Endothelial cell (in vitro differentiated cells): ENCODE measurements at regions not wholly inside any gene's neighbourhood (a gene's known extent, or its start where the extent isn't known, plus 50 kb on each side); places are given as distances from the start of the nearest gene placed in this dataset.
A peak's percentile ranks its signal among the peaks of the same experiment; 100 is the strongest.

Experiments
- DNase-seq: peaks from one replicate; pipeline ENCODE4 v3.0.0; 2021; ENCODE audit warnings: low spot score
- H3K27ac Mint-ChIP-seq: one replicate; pipeline ENCODE4 v1.8.0; 2021; ENCODE audit warnings: mixed read lengths, inconsistent platforms; ENCODE audit not compliant: unreplicated experiment
- H3K27me3 Mint-ChIP-seq: one replicate; pipeline ENCODE4 v1.8.0; 2021; ENCODE audit warnings: mild to moderate bottlenecking, moderate library complexity, mixed read lengths, inconsistent platforms; ENCODE audit not compliant: unreplicated experiment
- H3K36me3 Mint-ChIP-seq: one replicate; pipeline ENCODE4 v1.8.0; 2021; ENCODE audit warnings: mild to moderate bottlenecking, low read depth, mixed read lengths, inconsistent platforms; ENCODE audit not compliant: unreplicated experiment
- H3K4me1 Mint-ChIP-seq: one replicate; pipeline ENCODE4 v1.8.0; 2021; ENCODE audit warnings: mild to moderate bottlenecking, mixed read lengths, inconsistent platforms; ENCODE audit not compliant: unreplicated experiment
- H3K4me3 Mint-ChIP-seq: one replicate; pipeline ENCODE4 v1.8.0; 2021; ENCODE audit warnings: mild to moderate bottlenecking, mixed read lengths, inconsistent platforms; ENCODE audit not compliant: unreplicated experiment
- H3K9me3 Mint-ChIP-seq: one replicate; pipeline ENCODE4 v1.8.0; 2021; ENCODE audit warnings: mixed read lengths, inconsistent platforms; ENCODE audit not compliant: unreplicated experiment
- TF ChIP-seq, protein P1 (sequence below): fragments of 200-600 bp; sonication (generic); IDR thresholded peaks from one replicate; pipeline ENCODE4 v1.5.0; 2021; ENCODE audit warnings: antibody characterized with exemption; ENCODE audit not compliant: unreplicated experiment

DNA sequence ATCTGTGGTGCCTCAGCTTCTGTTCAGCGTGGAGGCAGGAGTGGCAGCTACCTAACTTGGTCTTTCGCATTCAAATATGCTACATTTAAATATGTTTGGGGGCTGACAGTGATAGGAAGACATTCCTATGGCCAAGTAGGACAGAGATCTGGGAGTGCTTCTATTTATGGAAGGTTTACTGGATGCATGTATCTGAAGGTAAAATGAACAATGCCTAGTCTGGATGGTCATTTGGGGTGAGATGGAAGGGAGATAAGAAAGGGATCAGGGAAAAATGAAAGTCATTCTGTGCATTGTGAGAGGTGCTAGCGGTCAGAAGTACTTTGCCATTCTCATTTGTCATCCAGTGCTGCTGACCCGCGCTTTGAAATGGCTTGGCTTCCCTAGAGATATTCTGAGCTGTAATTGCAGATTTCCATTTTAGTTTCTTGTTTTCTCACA lies 107.3 kb upstream of the FOXN2 start:
- H3K4me3 Mint-ChIP-seq: no peak overlapping the region
- peaks cover 4% of the 10 kb centered on the region for H3K36me3 Mint-ChIP-seq
- no peak for DNase-seq
- peaks cover 8% of the 10 kb centered on the region for H3K4me1 Mint-ChIP-seq
- H3K9me3 Mint-ChIP-seq: peaks cover 4% of the 10 kb centered on the region
- TF ChIP-seq, protein P1, sequence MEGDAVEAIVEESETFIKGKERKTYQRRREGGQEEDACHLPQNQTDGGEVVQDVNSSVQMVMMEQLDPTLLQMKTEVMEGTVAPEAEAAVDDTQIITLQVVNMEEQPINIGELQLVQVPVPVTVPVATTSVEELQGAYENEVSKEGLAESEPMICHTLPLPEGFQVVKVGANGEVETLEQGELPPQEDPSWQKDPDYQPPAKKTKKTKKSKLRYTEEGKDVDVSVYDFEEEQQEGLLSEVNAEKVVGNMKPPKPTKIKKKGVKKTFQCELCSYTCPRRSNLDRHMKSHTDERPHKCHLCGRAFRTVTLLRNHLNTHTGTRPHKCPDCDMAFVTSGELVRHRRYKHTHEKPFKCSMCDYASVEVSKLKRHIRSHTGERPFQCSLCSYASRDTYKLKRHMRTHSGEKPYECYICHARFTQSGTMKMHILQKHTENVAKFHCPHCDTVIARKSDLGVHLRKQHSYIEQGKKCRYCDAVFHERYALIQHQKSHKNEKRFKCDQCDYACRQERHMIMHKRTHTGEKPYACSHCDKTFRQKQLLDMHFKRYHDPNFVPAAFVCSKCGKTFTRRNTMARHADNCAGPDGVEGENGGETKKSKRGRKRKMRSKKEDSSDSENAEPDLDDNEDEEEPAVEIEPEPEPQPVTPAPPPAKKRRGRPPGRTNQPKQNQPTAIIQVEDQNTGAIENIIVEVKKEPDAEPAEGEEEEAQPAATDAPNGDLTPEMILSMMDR: no peak
- no peak overlapping the region for H3K27ac Mint-ChIP-seq
- peaks cover 9% of the 10 kb centered on the region for H3K27me3 Mint-ChIP-seq

DNA sequence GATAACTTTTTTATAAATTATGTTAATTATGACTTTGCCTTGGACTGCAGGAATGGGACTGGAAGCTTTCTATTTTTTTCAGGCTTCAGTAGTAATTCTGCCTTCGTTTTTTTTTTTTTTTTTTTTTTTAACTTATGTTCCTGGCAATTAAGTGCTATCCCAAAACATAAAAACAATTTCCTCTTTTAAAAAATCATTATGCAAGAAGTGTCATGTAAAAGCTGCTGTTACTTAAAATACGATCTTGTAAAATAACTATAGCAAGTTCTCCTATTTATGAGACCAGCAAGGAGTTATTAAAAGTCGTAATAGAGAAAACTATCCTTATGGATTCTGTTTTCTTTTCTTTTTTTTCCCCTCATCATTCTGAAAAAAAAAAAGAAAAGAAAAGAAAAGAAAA lies 106.6 kb upstream of the FOXN2 start:
- TF ChIP-seq, protein P1: no peak
- no peak overlapping the region for H3K4me3 Mint-ChIP-seq

DNA sequence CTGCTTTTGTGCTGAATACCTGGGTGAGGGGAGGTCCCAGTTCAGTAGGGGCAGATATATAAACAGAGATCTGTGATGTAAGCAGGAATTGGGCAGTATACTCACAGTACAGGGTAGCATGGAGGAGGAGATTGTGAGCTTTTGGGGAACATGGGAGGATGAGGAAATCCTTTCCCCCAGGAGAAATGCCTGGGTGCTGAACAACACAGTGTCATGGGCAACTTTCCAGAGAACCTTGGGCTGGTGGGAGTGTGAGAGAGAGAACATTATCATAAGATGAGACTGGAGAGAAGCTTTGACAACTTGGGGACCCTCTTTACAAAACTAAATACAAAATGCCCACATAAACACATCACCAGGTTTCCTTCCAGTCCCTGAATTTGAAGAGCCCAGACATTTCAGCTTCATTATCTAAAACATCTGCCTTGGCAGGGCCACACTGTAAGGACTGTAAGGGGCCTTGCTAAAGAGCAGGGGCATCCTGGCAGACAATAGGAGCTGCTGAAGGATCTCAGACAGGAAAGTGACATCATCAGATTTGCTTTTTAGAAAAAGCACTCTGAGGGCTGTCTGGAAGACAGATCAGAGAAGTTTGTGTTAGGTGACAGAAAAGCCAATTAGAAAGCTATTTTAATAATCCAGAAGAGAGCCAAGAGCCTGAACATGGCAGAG lies 105.1 kb upstream of the FOXN2 start:
- Mint-ChIP-seq H3K27ac (peak overlapping the region; percentile 92), H3K9me3 (peaks cover 2% of the 10 kb centered on the region), H3K27me3 (peaks cover 8% of the 10 kb centered on the region), H3K36me3 (peaks cover 2% of the 10 kb centered on the region), H3K4me3 (no peak overlapping the region), H3K4me1 (peaks cover 8% of the 10 kb centered on the region)
- TF ChIP-seq, protein P1: no peak
- no peak for DNase-seq

More for the DNA sequence above, 106.6 kb upstream of the FOXN2 start:
- Mint-ChIP-seq H3K9me3 (peaks cover 4% of the 10 kb centered on the region), H3K27me3 (peaks cover 9% of the 10 kb centered on the region), H3K27ac (no peak overlapping the region), H3K4me1 (peaks cover 8% of the 10 kb centered on the region), H3K36me3 (peaks cover 4% of the 10 kb centered on the region)
- no peak for DNase-seq

DNA sequence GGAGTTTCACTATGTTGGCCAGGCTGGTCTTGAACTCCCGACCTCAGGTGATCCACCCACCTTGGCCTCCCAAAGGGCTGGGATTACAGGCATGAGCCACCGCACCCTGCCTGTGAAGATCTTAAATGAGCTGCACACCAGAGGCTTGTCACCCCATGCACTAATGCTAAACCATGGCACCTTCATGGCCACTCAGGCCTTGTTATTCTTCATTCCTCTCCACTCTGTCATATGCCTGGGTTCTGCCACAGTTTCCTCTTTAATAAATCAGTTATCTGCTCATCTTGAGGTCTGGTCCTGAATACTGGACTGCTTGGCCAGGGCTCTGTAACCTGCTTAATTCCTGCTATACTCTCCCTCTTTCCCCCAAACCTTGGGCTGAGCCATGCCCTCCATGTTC lies 104.3 kb upstream of the FOXN2 start:
- Mint-ChIP-seq H3K27me3 (peaks cover 7% of the 10 kb centered on the region), H3K27ac (no peak overlapping the region), H3K4me1 (peaks cover 8% of the 10 kb centered on the region), H3K4me3 (no peak overlapping the region), H3K9me3 (no peaks in the 10 kb centered on the region), H3K36me3 (no peaks in the 10 kb centered on the region)
- DNase-seq: no peak
- TF ChIP-seq, protein P1: no peak

DNA sequence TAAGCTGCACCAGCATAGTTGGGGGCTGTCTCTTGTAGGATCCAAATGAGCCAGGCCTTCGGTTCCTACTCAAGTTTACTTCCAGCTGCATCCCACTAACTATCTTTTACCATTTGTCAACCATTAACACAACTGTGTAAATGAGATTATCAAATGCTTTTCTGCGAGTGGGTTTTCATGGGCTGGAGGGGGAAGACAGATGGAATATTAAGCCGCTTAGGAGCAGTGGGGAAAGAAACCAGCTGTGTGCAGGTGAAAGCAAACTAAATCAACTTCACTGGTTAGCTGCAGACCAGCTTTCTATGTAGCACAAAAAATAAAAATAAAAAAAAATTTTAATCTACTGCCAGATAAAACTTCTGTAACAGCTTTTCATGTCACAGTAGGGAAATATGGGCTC lies 100.8 kb upstream of the FOXN2 start:
- peaks cover 7% of the 10 kb centered on the region for H3K27me3 Mint-ChIP-seq
- no peak overlapping the region for H3K4me3 Mint-ChIP-seq
- no peaks in the 10 kb centered on the region for H3K36me3 Mint-ChIP-seq
- no peaks in the 10 kb centered on the region for H3K9me3 Mint-ChIP-seq
- no peak for DNase-seq
- no peak overlapping the region for H3K27ac Mint-ChIP-seq
- peaks cover 8% of the 10 kb centered on the region for H3K4me1 Mint-ChIP-seq
- TF ChIP-seq, protein P1: no peak
